Fibroblast of mammary gland (primary cell): ENCODE measurements at regions not wholly inside any gene's neighbourhood (a gene's known extent, or its start where the extent isn't known, plus 50 kb on each side); places are given as distances from the start of the nearest gene placed in this dataset.
"Not testable (repeated sequence)": the region's sequence is repeated elsewhere in the genome, so short reads cannot be mapped to it uniquely, and the experiment has no call there.

ENCODE experiments used
- DNase-seq: peaks from one replicate; pipeline ENCODE4 v3.0.0-alpha.2; 2010; ENCODE audit warnings: low read depth
- H3K4me3 ChIP-seq: 2 replicates; pipeline ENCODE4 v1.5.1; 2011; ENCODE audit warnings: low read depth, mild to moderate bottlenecking, low read length, moderate library complexity; ENCODE audit not compliant: control insufficient read depth
- CTCF ChIP-seq: conservative IDR thresholded peaks from 2 replicates; pipeline ENCODE4 v1.5.1; 2011; ENCODE audit warnings: low read depth, low read length, inconsistent platforms; ENCODE audit not compliant: control insufficient read depth, insufficient read depth

GRCh38 chr14:39664646-39665045 lies 232.4 kb upstream of the FBXO33 start:
- H3K4me3 ChIP-seq: no peak overlapping the region
- DNase-seq: no peak
- no peak for TF ChIP-seq CTCF

GRCh38 chr14:39641224-39641623 lies 209.0 kb upstream of the FBXO33 start:
- H3K4me3 ChIP-seq: no peak overlapping the region
- DNase-seq: no peak
- TF ChIP-seq CTCF: no peak

GRCh38 chr14:39639009-39639408 lies 206.8 kb upstream of the FBXO33 start:
- not testable (repeated sequence) for DNase-seq, H3K4me3 ChIP-seq

- no peak overlapping the region for H3K4me3 ChIP-seq
- no peak for DNase-seq
- TF ChIP-seq CTCF: no peak
Measured at GRCh38 chr14:39628087-39628486, 195.9 kb upstream of the FBXO33 start.

- H3K4me3 ChIP-seq: no peak overlapping the region
- DNase-seq: no peak
- TF ChIP-seq CTCF: no peak
Measured at GRCh38 chr14:39626589-39627576, 194.7 kb upstream of the FBXO33 start.

- TF ChIP-seq CTCF: no peak
- H3K4me3 ChIP-seq: no peak overlapping the region
Measured at GRCh38 chr14:39621678-39622077, 189.4 kb upstream of the FBXO33 start.

GRCh38 chr14:39621223-39621622 lies 189.0 kb upstream of the FBXO33 start:
- DNase-seq: no peak
- no peak for TF ChIP-seq CTCF
- no peak overlapping the region for H3K4me3 ChIP-seq

More at GRCh38 chr14:39621678-39622077, 189.4 kb upstream of the FBXO33 start:
- DNase-seq: no peak
